OCI-LY3 (cell line): ENCODE measurements at regions not wholly inside any gene's neighbourhood (a gene's known extent, or its start where the extent isn't known, plus 50 kb on each side); places are given as distances from the start of the nearest gene placed in this dataset.

Source experiments
- CTCF ChIP-seq: fragments of 200-600, 300-600 bp; sonication (generic); IDR thresholded peaks from 2 replicates; pipeline ENCODE4 v1.5.1; 2014; ENCODE audit warnings: antibody characterized with exemption, low read length, low read depth
- EZH2phosphoT487 ChIP-seq: fragments of 200-600 bp; shearing (Covaris generic); IDR thresholded peaks from 2 replicates; pipeline ENCODE4 v1.6.1; 2018; ENCODE audit warnings: antibody characterized with exemption, mixed run types, low read depth

- TF ChIP-seq CTCF (no peak), EZH2phosphoT487 (no peak)
Observed at GRCh38 chr19:23565256-23565655, 121.8 kb downstream of the ZNF675 start.
